ENCODE measurements at regions not wholly inside any gene's neighbourhood (a gene's known extent, or its start where the extent isn't known, plus 50 kb on each side); places are given as distances from the start of the nearest gene placed in this dataset.

GRCh38 chr18:38358805-38359657 lies 793.4 kb upstream of the CELF4 start:
- no peaks in the 10 kb centered on the region for H3K79me2 ChIP-seq (ENCODE audit: insufficient read depth, low read depth, low read length)
- ChIA-PET CTCF (ENCODE audit: unreplicated experiment) (no interaction called here), POLR2A (no interaction called here)
- H3K9me2 ChIP-seq (ENCODE audit: insufficient read depth, low read length): no peaks in the 10 kb centered on the region
- H3K27ac ChIP-seq (ENCODE audit: low read depth, low read length, poor library complexity, severe bottlenecking): no peak overlapping the region
- no peak for DNase-seq (ENCODE audit: low spot score)
- no peak overlapping the region for H3K4me2 ChIP-seq (ENCODE audit: low read length)
- H2AFZ ChIP-seq (ENCODE audit: low read length): no peak overlapping the region
- H3K36me3 ChIP-seq (ENCODE audit: insufficient read depth, low read length): no peaks in the 10 kb centered on the region
- H4K20me1 ChIP-seq (ENCODE audit: insufficient read depth, low read length): no peaks in the 10 kb centered on the region
- intact Hi-C loops (cut with micrococcal nuclease; ENCODE audit: unreplicated experiment): no loop called here
- no peaks in the 10 kb centered on the region for H3K9me3 ChIP-seq (ENCODE audit: low read length)
- no peak overlapping the region for H3K4me3 ChIP-seq (ENCODE audit: low read depth, low read length, poor library complexity, severe bottlenecking)
- TF ChIP-seq CTCF (conservative IDR thresholded peaks at IDR 0.05; ENCODE audit: low read length): no peak
- no peak for TF ChIP-seq EZH2phosphoT487 (IDR thresholded peaks at IDR 0.05; ENCODE audit: borderline replicate concordance, low read depth, low read length)
- H3K4me1 ChIP-seq (ENCODE audit: insufficient read depth, low read length, poor library complexity, severe bottlenecking): no peaks in the 10 kb centered on the region
- no TSS peak for BruUV-seq (replicated peaks)

GRCh38 chr18:38353149-38353548 lies 787.6 kb upstream of the CELF4 start:
- H3K79me2 ChIP-seq (ENCODE audit: insufficient read depth, low read depth, low read length): no peaks in the 10 kb centered on the region
- BruUV-seq (replicated peaks): no TSS peak
- no peak overlapping the region for H3K27ac ChIP-seq (ENCODE audit: low read depth, low read length, poor library complexity, severe bottlenecking)
- no peak overlapping the region for H3K4me3 ChIP-seq (ENCODE audit: low read depth, low read length, poor library complexity, severe bottlenecking)
- no peaks in the 10 kb centered on the region for H3K4me1 ChIP-seq (ENCODE audit: insufficient read depth, low read length, poor library complexity, severe bottlenecking)
- no peak for TF ChIP-seq EZH2phosphoT487 (IDR thresholded peaks at IDR 0.05; ENCODE audit: borderline replicate concordance, low read depth, low read length)
- no peak for TF ChIP-seq CTCF (conservative IDR thresholded peaks at IDR 0.05; ENCODE audit: low read length)
- H3K36me3 ChIP-seq (ENCODE audit: insufficient read depth, low read length): no peaks in the 10 kb centered on the region
- CTCF ChIA-PET (ENCODE audit: unreplicated experiment): no interaction called here
- H3K9me3 ChIP-seq (ENCODE audit: low read length): no peaks in the 10 kb centered on the region
- intact Hi-C loops (cut with micrococcal nuclease; ENCODE audit: unreplicated experiment): no loop called here
- H2AFZ ChIP-seq (ENCODE audit: low read length): no peak overlapping the region
- H3K4me2 ChIP-seq (ENCODE audit: low read length): no peak overlapping the region
- no peak for DNase-seq (ENCODE audit: low spot score)
- H4K20me1 ChIP-seq (ENCODE audit: insufficient read depth, low read length): no peaks in the 10 kb centered on the region
- H3K9me2 ChIP-seq (ENCODE audit: insufficient read depth, low read length): no peaks in the 10 kb centered on the region
- POLR2A ChIA-PET: no interaction called here

GRCh38 chr18:38350141-38350540 lies 784.5 kb upstream of the CELF4 start:
- TF ChIP-seq CTCF (conservative IDR thresholded peaks at IDR 0.05; ENCODE audit: low read length) (no peak), EZH2phosphoT487 (IDR thresholded peaks at IDR 0.05; ENCODE audit: borderline replicate concordance, low read depth, low read length) (no peak)
- H3K9me2 ChIP-seq (ENCODE audit: insufficient read depth, low read length): no peaks in the 10 kb centered on the region
- H4K20me1 ChIP-seq (ENCODE audit: insufficient read depth, low read length): no peaks in the 10 kb centered on the region
- CTCF ChIA-PET (ENCODE audit: unreplicated experiment): no interaction called here
- H3K4me3 ChIP-seq (ENCODE audit: low read depth, low read length, poor library complexity, severe bottlenecking): no peak overlapping the region
- no peaks in the 10 kb centered on the region for H3K9me3 ChIP-seq (ENCODE audit: low read length)
- no peaks in the 10 kb centered on the region for H3K79me2 ChIP-seq (ENCODE audit: insufficient read depth, low read depth, low read length)
- DNase-seq (ENCODE audit: low spot score): no peak
- H3K4me1 ChIP-seq (ENCODE audit: insufficient read depth, low read length, poor library complexity, severe bottlenecking): no peaks in the 10 kb centered on the region
- H3K27ac ChIP-seq (ENCODE audit: low read depth, low read length, poor library complexity, severe bottlenecking): no peak overlapping the region
- no peaks in the 10 kb centered on the region for H3K36me3 ChIP-seq (ENCODE audit: insufficient read depth, low read length)
- no TSS peak for BruUV-seq (replicated peaks)
- intact Hi-C loops (cut with micrococcal nuclease; ENCODE audit: unreplicated experiment): no loop called here
- POLR2A ChIA-PET: no interaction called here
- H3K4me2 ChIP-seq (ENCODE audit: low read length): no peak overlapping the region
- no peak overlapping the region for H2AFZ ChIP-seq (ENCODE audit: low read length)
